ENCODE measurements at regions not wholly inside any gene's neighbourhood (a gene's known extent, or its start where the extent isn't known, plus 50 kb on each side); places are given as distances from the start of the nearest gene placed in this dataset.

- no peak for TF ChIP-seq CTCF (conservative IDR thresholded peaks at IDR 0.05)
- Mint-ChIP-seq H3K36me3 (ENCODE audit: low read depth) (no peaks in the 10 kb centered on the region), H3K4me3 (no peak overlapping the region), H3K27me3 (ENCODE audit: low read depth) (no peaks in the 10 kb centered on the region), H3K27ac (ENCODE audit: unreplicated experiment) (peak overlapping the region; percentile 10), H3K9me3 (no peaks in the 10 kb centered on the region), H3K4me1 (no peaks in the 10 kb centered on the region)
- no peak for DNase-seq (ENCODE audit: low read depth, low spot score)
These were observed 90.8 kb upstream of the C3orf80 start for GRCh38 chr3:160134454-160134853.

- TF ChIP-seq CTCF (conservative IDR thresholded peaks at IDR 0.05) = no peak
- Mint-ChIP-seq H3K27ac (ENCODE audit: unreplicated experiment) (no peak overlapping the region), H3K4me1 (no peaks in the 10 kb centered on the region), H3K4me3 (no peak overlapping the region), H3K9me3 (no peaks in the 10 kb centered on the region), H3K27me3 (ENCODE audit: low read depth) (no peaks in the 10 kb centered on the region), H3K36me3 (ENCODE audit: low read depth) (no peaks in the 10 kb centered on the region)
- DNase-seq (ENCODE audit: low read depth, low spot score) = no peak
These were observed 90.3 kb upstream of the C3orf80 start for GRCh38 chr3:160134964-160135363.

GRCh38 chr3:160135851-160136250, 89.4 kb upstream of the C3orf80 start:
- Mint-ChIP-seq H3K9me3 (no peaks in the 10 kb centered on the region), H3K27me3 (ENCODE audit: low read depth) (no peaks in the 10 kb centered on the region), H3K36me3 (ENCODE audit: low read depth) (no peaks in the 10 kb centered on the region), H3K4me1 (no peaks in the 10 kb centered on the region), H3K27ac (ENCODE audit: unreplicated experiment) (no peak overlapping the region), H3K4me3 (no peak overlapping the region)
- DNase-seq (ENCODE audit: low read depth, low spot score) = no peak
- no peak for TF ChIP-seq CTCF (conservative IDR thresholded peaks at IDR 0.05)

GRCh38 chr3:160136421-160136820, 88.8 kb upstream of the C3orf80 start:
- Mint-ChIP-seq H3K27ac (ENCODE audit: unreplicated experiment) (no peak overlapping the region), H3K9me3 (peaks cover under 1% of the 10 kb centered on the region), H3K4me3 (no peak overlapping the region), H3K27me3 (ENCODE audit: low read depth) (no peaks in the 10 kb centered on the region), H3K4me1 (no peaks in the 10 kb centered on the region), H3K36me3 (ENCODE audit: low read depth) (no peaks in the 10 kb centered on the region)
- no peak for DNase-seq (ENCODE audit: low read depth, low spot score)
- TF ChIP-seq CTCF (conservative IDR thresholded peaks at IDR 0.05) = no peak

- DNase-seq (ENCODE audit: low read depth, low spot score) = no peak
- H3K36me3 Mint-ChIP-seq (ENCODE audit: low read depth) = no peaks in the 10 kb centered on the region
- no peak overlapping the region for H3K4me3 Mint-ChIP-seq
- peaks cover 16% of the 10 kb centered on the region for H3K9me3 Mint-ChIP-seq
- H3K27ac Mint-ChIP-seq (ENCODE audit: unreplicated experiment) = no peak overlapping the region
- no peak for TF ChIP-seq CTCF (conservative IDR thresholded peaks at IDR 0.05)
- H3K27me3 Mint-ChIP-seq (ENCODE audit: low read depth) = no peaks in the 10 kb centered on the region
- peaks cover 4% of the 10 kb centered on the region for H3K4me1 Mint-ChIP-seq
These were observed 85.9 kb upstream of the C3orf80 start for GRCh38 chr3:160139291-160139690.

GRCh38 chr3:160140756-160141155, 84.5 kb upstream of the C3orf80 start:
- peaks cover 16% of the 10 kb centered on the region for H3K9me3 Mint-ChIP-seq
- H3K4me1 Mint-ChIP-seq = peaks cover 4% of the 10 kb centered on the region
- no peak overlapping the region for H3K4me3 Mint-ChIP-seq
- no peaks in the 10 kb centered on the region for H3K36me3 Mint-ChIP-seq (ENCODE audit: low read depth)
- no peak for TF ChIP-seq CTCF (conservative IDR thresholded peaks at IDR 0.05)
- H3K27ac Mint-ChIP-seq (ENCODE audit: unreplicated experiment) = no peak overlapping the region
- no peak for DNase-seq (ENCODE audit: low read depth, low spot score)
- no peaks in the 10 kb centered on the region for H3K27me3 Mint-ChIP-seq (ENCODE audit: low read depth)

All from neural crest cell (in vitro differentiated cells).